DMS53 treated with DMSO at 0.1 percent for 48 hours (cell line): ENCODE measurements at regions not wholly inside any gene's neighbourhood (a gene's known extent, or its start where the extent isn't known, plus 50 kb on each side); places are given as distances from the start of the nearest gene placed in this dataset.
"Not testable (repeated sequence)": the region's sequence is repeated elsewhere in the genome, so short reads cannot be mapped to it uniquely, and the experiment has no call there.

ENCODE experiments used
- DNase-seq: peaks from one replicate; lab custom pipeline; 2025; ENCODE audit not compliant: unreplicated experiment; lab: John Stamatoyannopoulos, UW

- no peak for DNase-seq
These were observed 63.9 kb downstream of the NFKBIZ start for GRCh38 chr3:101913168-101913567.

- not testable (repeated sequence) for DNase-seq
These were observed 68.4 kb downstream of the NFKBIZ start for GRCh38 chr3:101917761-101918160.

- DNase-seq = not testable (repeated sequence)
These were observed 72.9 kb downstream of the NFKBIZ start for GRCh38 chr3:101922151-101922725.

GRCh38 chr3:101924621-101925020 is 75.3 kb downstream of the NFKBIZ start:
- not testable (repeated sequence) for DNase-seq

- not testable (repeated sequence) for DNase-seq
These were observed 75.8 kb downstream of the NFKBIZ start for GRCh38 chr3:101925124-101925523.

GRCh38 chr3:101925564-101925963 is 76.2 kb downstream of the NFKBIZ start:
- DNase-seq = peak; percentile 53

- peak; percentile 13 for DNase-seq
These were observed 77.3 kb downstream of the NFKBIZ start for GRCh38 chr3:101926594-101927105.

- no peak for DNase-seq
These were observed 79.6 kb downstream of the NFKBIZ start for GRCh38 chr3:101928890-101929289.

GRCh38 chr3:101931081-101931480 is 81.8 kb downstream of the NFKBIZ start:
- DNase-seq = no peak

GRCh38 chr3:101932326-101933068 is 83.2 kb downstream of the NFKBIZ start:
- DNase-seq = no peak

- peak; percentile 51 for DNase-seq
These were observed 87.4 kb downstream of the NFKBIZ start for GRCh38 chr3:101936419-101937356.

- no peak for DNase-seq
These were observed 89.0 kb downstream of the NFKBIZ start for GRCh38 chr3:101938262-101938847.

- DNase-seq = no peak
These were observed 90.2 kb downstream of the NFKBIZ start for GRCh38 chr3:101939361-101940049.

- no peak for DNase-seq
These were observed 91.4 kb downstream of the NFKBIZ start for GRCh38 chr3:101940521-101941317.

GRCh38 chr3:101941318-101942040 is 92.2 kb downstream of the NFKBIZ start:
- no peak for DNase-seq

- no peak for DNase-seq
These were observed 93.0 kb downstream of the NFKBIZ start for GRCh38 chr3:101942356-101942755.

GRCh38 chr3:101943029-101943428 is 93.7 kb downstream of the NFKBIZ start:
- no peak for DNase-seq

GRCh38 chr3:101944308-101944707 is 95.0 kb downstream of the NFKBIZ start:
- no peak for DNase-seq

GRCh38 chr3:101945980-101946379 is 96.7 kb downstream of the NFKBIZ start:
- DNase-seq = no peak
